ENCODE measurements at regions not wholly inside any gene's neighbourhood (a gene's known extent, or its start where the extent isn't known, plus 50 kb on each side); places are given as distances from the start of the nearest gene placed in this dataset.
"Not testable (repeated sequence)": the region's sequence is repeated elsewhere in the genome, so short reads cannot be mapped to it uniquely, and the experiment has no call there.

GRCh38 chr16:29184738-29185438, 200.0 kb downstream of the LAT start:
- peak overlapping the region; percentile 75 to 89 for H3K27ac ChIP-seq
- H3K9me3 ChIP-seq; intact Hi-C loops (cut with DNase I; ENCODE audit: low total_unique reads); H3K36me3 ChIP-seq; H3K27me3 ChIP-seq: not testable (repeated sequence)
- H3K4me1 ChIP-seq = peaks cover 0 to 16% of the 10 kb centered on the region in 2 donors
- DNase-seq = peak; percentile 80 to 83
- peak overlapping the region in 1 of 2 donors; percentile 19 for H3K4me3 ChIP-seq

- H3K36me3 ChIP-seq; H3K4me3 ChIP-seq; H3K9me3 ChIP-seq; H3K27me3 ChIP-seq; intact Hi-C loops (cut with DNase I; ENCODE audit: low total_unique reads): not testable (repeated sequence)
- peak in 1 of 2 donors; percentile 37 for DNase-seq
- Histone ChIP-seq H3K4me1 (peaks cover 0 to 16% of the 10 kb centered on the region in 2 donors), H3K27ac (peak overlapping the region; percentile 75 to 89)
Observed at GRCh38 chr16:29182940-29183868, 198.4 kb downstream of the LAT start.

GRCh38 chr16:29182501-29182900, 197.6 kb downstream of the LAT start:
- peaks cover 0 to 16% of the 10 kb centered on the region in 2 donors for H3K4me1 ChIP-seq
- no peak overlapping the region for H3K27ac ChIP-seq
- H3K36me3 ChIP-seq = no peaks in the 10 kb centered on the region
- TF ChIP-seq POLR2A (IDR thresholded peaks at IDR 0.05) = no peak
- no peak for TF ChIP-seq CTCF (IDR thresholded peaks at IDR 0.05)
- intact Hi-C loops (cut with DNase I; ENCODE audit: low total_unique reads) = no loop called here
- no peak overlapping the region for H3K4me3 ChIP-seq
- no peaks in the 10 kb centered on the region for H3K27me3 ChIP-seq
- no peaks in the 10 kb centered on the region for H3K9me3 ChIP-seq
- DNase-seq = peak in 1 of 2 donors; percentile 18

GRCh38 chr16:29181921-29182411, 197.1 kb downstream of the LAT start:
- peaks cover 0 to 16% of the 10 kb centered on the region in 2 donors for H3K4me1 ChIP-seq
- H3K27ac ChIP-seq; H3K4me3 ChIP-seq; H3K27me3 ChIP-seq; H3K9me3 ChIP-seq; H3K36me3 ChIP-seq; intact Hi-C loops (cut with DNase I; ENCODE audit: low total_unique reads): not testable (repeated sequence)
- DNase-seq = peak in 1 of 2 donors; percentile 14

GRCh38 chr16:29181254-29181780, 196.5 kb downstream of the LAT start:
- H3K4me3 ChIP-seq; H3K27me3 ChIP-seq; DNase-seq; H3K9me3 ChIP-seq; intact Hi-C loops (cut with DNase I; ENCODE audit: low total_unique reads); H3K27ac ChIP-seq; H3K36me3 ChIP-seq: not testable (repeated sequence)
- H3K4me1 ChIP-seq = peaks cover 0 to 14% of the 10 kb centered on the region in 2 donors

- H3K36me3 ChIP-seq; H3K9me3 ChIP-seq; DNase-seq; H3K4me3 ChIP-seq; H3K27me3 ChIP-seq; H3K4me1 ChIP-seq; intact Hi-C loops (cut with DNase I; ENCODE audit: low total_unique reads): not testable (repeated sequence)
- peak overlapping the region; percentile 66 to 79 for H3K27ac ChIP-seq
Observed at GRCh38 chr16:29180206-29180600, 195.4 kb downstream of the LAT start.

- DNase-seq; intact Hi-C loops (cut with DNase I; ENCODE audit: low total_unique reads); H3K9me3 ChIP-seq; H3K4me3 ChIP-seq; H3K4me1 ChIP-seq; H3K27me3 ChIP-seq; H3K36me3 ChIP-seq: not testable (repeated sequence)
- H3K27ac ChIP-seq = peak overlapping the region; percentile 66 to 79
Observed at GRCh38 chr16:29179401-29180205, 194.8 kb downstream of the LAT start.

- H3K27me3 ChIP-seq; H3K9me3 ChIP-seq; intact Hi-C loops (cut with DNase I; ENCODE audit: low total_unique reads); H3K36me3 ChIP-seq; H3K4me3 ChIP-seq; H3K4me1 ChIP-seq: not testable (repeated sequence)
- DNase-seq = peak in 1 of 2 donors; percentile 70
- peak overlapping the region; percentile 66 to 79 for H3K27ac ChIP-seq
Observed at GRCh38 chr16:29177888-29178726, 193.3 kb downstream of the LAT start.

- H3K4me1 ChIP-seq; intact Hi-C loops (cut with DNase I; ENCODE audit: low total_unique reads); H3K36me3 ChIP-seq; H3K4me3 ChIP-seq; DNase-seq; H3K9me3 ChIP-seq; H3K27me3 ChIP-seq: not testable (repeated sequence)
- H3K27ac ChIP-seq = peak overlapping the region; percentile 66 to 79
Observed at GRCh38 chr16:29177203-29177887, 192.5 kb downstream of the LAT start.

GRCh38 chr16:29176822-29177202, 192.0 kb downstream of the LAT start:
- H3K9me3 ChIP-seq; DNase-seq; intact Hi-C loops (cut with DNase I; ENCODE audit: low total_unique reads); H3K4me1 ChIP-seq; H3K27me3 ChIP-seq; H3K4me3 ChIP-seq; H3K27ac ChIP-seq; H3K36me3 ChIP-seq: not testable (repeated sequence)

Data from uterus (tissue), 3 donors.